Small intestine (tissue), 7 donors: ENCODE measurements at regions not wholly inside any gene's neighbourhood (a gene's known extent, or its start where the extent isn't known, plus 50 kb on each side); places are given as distances from the start of the nearest gene placed in this dataset.

ENCODE experiments used
- DNase-seq, 2 donors: peaks; one replicate each; pipeline versions ENCODE4 v3.0.0 to v3.0.0-alpha.2; 2013
- FAIRE-seq: peaks from 2 replicates; lab custom pipeline; 2012; peaks lifted over from hg19 to GRCh38; lab: Jason Lieb, UNC
- H3K27ac ChIP-seq, 3 donors: one replicate each; pipeline ENCODE4 v1.5.1; 2013; ENCODE audit warnings: low read length in 2 of 3, mild to moderate bottlenecking in 2 of 3, control low read depth in 1 of 3, inconsistent platforms in 1 of 3, low read depth in 1 of 3, moderate library complexity in 1 of 3
- H3K27me3 ChIP-seq, 3 donors: one replicate each; pipeline ENCODE4 v1.6.1; 2013; ENCODE audit warnings: low read length in 3 of 3, inconsistent platforms in 1 of 3; ENCODE audit not compliant: control insufficient read depth in 3 of 3, insufficient read depth in 3 of 3
- H3K36me3 ChIP-seq, 3 donors: one replicate each; pipeline ENCODE4 v1.6.1; 2013; ENCODE audit warnings: low read length in 3 of 3, inconsistent platforms in 1 of 3, low read depth in 1 of 3, mild to moderate bottlenecking in 1 of 3, moderate library complexity in 1 of 3; ENCODE audit not compliant: control insufficient read depth in 3 of 3, insufficient read depth in 2 of 3
- H3K4me1 ChIP-seq, 3 donors: one replicate each; pipeline ENCODE4 v1.6.1; 2013; ENCODE audit warnings: low read length in 2 of 3, inconsistent platforms in 1 of 3, low read depth in 1 of 3, mild to moderate bottlenecking in 1 of 3, moderate library complexity in 1 of 3; ENCODE audit not compliant: control insufficient read depth in 3 of 3, insufficient read depth in 2 of 3
- H3K4me3 ChIP-seq, 3 donors: one replicate each; pipeline ENCODE4 v1.5.1; 2013; ENCODE audit warnings: low read length in 3 of 3, control low read depth in 1 of 3, inconsistent platforms in 1 of 3, low read depth in 1 of 3, mild to moderate bottlenecking in 1 of 3, moderate library complexity in 1 of 3
- H3K9me3 ChIP-seq, 2 donors: one replicate each; pipeline ENCODE4 v1.6.1; 2013; ENCODE audit warnings: low read depth in 1 of 2, low read length in 1 of 2; ENCODE audit not compliant: control insufficient read depth in 2 of 2, insufficient read depth in 1 of 2
- WGBS, 3 donors: extraction: QIAGEN DNeasy Blood & Tissue Kit; methylation state at CpG; one replicate each; pipeline ENCODE4 v1.1.7; 2013; 5-methylcytosine and 5-hydroxymethylcytosine counted together
- donor health status: healthy with polysubstance abuse.
- donor health status: control.
- donor health status: control.
- donor health status: Bipolar disorder and iron deficiency.
- donor health status: healthy.

GRCh38 chr2:207240649-207241048, 74.9 kb upstream of the KLF7 start:
- no peak overlapping the region for H3K4me3 ChIP-seq
- FAIRE-seq (no peak), DNase-seq (peak in 1 of 2 donors; percentile 1)
- H3K27ac ChIP-seq: no peak overlapping the region
- H3K9me3 ChIP-seq: no peaks in the 10 kb centered on the region
- no peaks in the 10 kb centered on the region for H3K36me3 ChIP-seq
- no peaks in the 10 kb centered on the region for H3K27me3 ChIP-seq
- 67 to 80% (median 75%) methylated on average over 1 of the region's 1 CpG for WGBS, 3 donors
- H3K4me1 ChIP-seq: no peaks in the 10 kb centered on the region

GRCh38 chr2:207241198-207241597, 75.5 kb upstream of the KLF7 start:
- H3K27me3 ChIP-seq: no peaks in the 10 kb centered on the region
- H3K4me3 ChIP-seq: no peak overlapping the region
- FAIRE-seq: no peak
- H3K9me3 ChIP-seq: no peaks in the 10 kb centered on the region
- H3K36me3 ChIP-seq: no peaks in the 10 kb centered on the region
- DNase-seq: no peak
- 69 to 73% (median 71%) methylated on average over 3 of the region's 3 CpGs for WGBS, 3 donors
- no peak overlapping the region for H3K27ac ChIP-seq
- H3K4me1 ChIP-seq: no peaks in the 10 kb centered on the region

- Histone ChIP-seq H3K27me3 (no peaks in the 10 kb centered on the region), H3K4me3 (no peak overlapping the region), H3K4me1 (no peaks in the 10 kb centered on the region), H3K27ac (no peak overlapping the region), H3K9me3 (no peaks in the 10 kb centered on the region), H3K36me3 (no peaks in the 10 kb centered on the region)
- FAIRE-seq (no peak), DNase-seq (no peak)
- WGBS, 3 donors: 76 to 90% (median 78%) methylated on average over 1 of the region's 1 CpG
Measured at GRCh38 chr2:207243601-207244000, 77.9 kb upstream of the KLF7 start.

- WGBS, 3 donors: 67 to 71% (median 68%) methylated on average over 7 of the region's 7 CpGs
Measured at GRCh38 chr2:207244971-207245925, 79.5 kb upstream of the KLF7 start.

GRCh38 chr2:207248702-207249377, 83.1 kb upstream of the KLF7 start:
- Histone ChIP-seq H3K4me3 (no peak overlapping the region), H3K4me1 (no peaks in the 10 kb centered on the region), H3K9me3 (no peaks in the 10 kb centered on the region), H3K27me3 (no peaks in the 10 kb centered on the region), H3K36me3 (no peaks in the 10 kb centered on the region), H3K27ac (no peak overlapping the region)
- DNase-seq: no peak
- FAIRE-seq: no peak
- WGBS, 3 donors: 92 to 96% (median 93%) methylated on average over 4 of the region's 4 CpGs

More at GRCh38 chr2:207244971-207245925, 79.5 kb upstream of the KLF7 start:
- Histone ChIP-seq H3K4me3 (no peak overlapping the region), H3K4me1 (no peaks in the 10 kb centered on the region), H3K27me3 (no peaks in the 10 kb centered on the region), H3K27ac (no peak overlapping the region), H3K9me3 (no peaks in the 10 kb centered on the region), H3K36me3 (no peaks in the 10 kb centered on the region)
- FAIRE-seq (no peak), DNase-seq (no peak)

GRCh38 chr2:207251022-207251421, 85.3 kb upstream of the KLF7 start:
- DNase-seq: no peak
- Histone ChIP-seq H3K27me3 (peaks cover 0 to 10% (median 0%) of the 10 kb centered on the region in 3 donors), H3K36me3 (no peaks in the 10 kb centered on the region), H3K4me1 (peaks cover 0 to 5% (median 0%) of the 10 kb centered on the region in 3 donors), H3K9me3 (no peaks in the 10 kb centered on the region), H3K4me3 (no peak overlapping the region), H3K27ac (no peak overlapping the region)
- FAIRE-seq: no peak
- 85 to 95% (median 87%) methylated on average over 4 of the region's 4 CpGs for WGBS, 3 donors

GRCh38 chr2:207251573-207252192, 85.9 kb upstream of the KLF7 start:
- H3K9me3 ChIP-seq: no peaks in the 10 kb centered on the region
- WGBS, 3 donors: 78 to 85% (median 79%) methylated on average over 7 of the region's 7 CpGs
- no peak for FAIRE-seq
- DNase-seq: no peak
- peaks cover 0 to 10% (median 0%) of the 10 kb centered on the region in 3 donors for H3K27me3 ChIP-seq
- H3K27ac ChIP-seq: no peak overlapping the region
- peaks cover 0 to 5% (median 0%) of the 10 kb centered on the region in 3 donors for H3K4me1 ChIP-seq
- H3K36me3 ChIP-seq: no peaks in the 10 kb centered on the region
- no peak overlapping the region for H3K4me3 ChIP-seq

- no peak for DNase-seq
- 78 to 92% (median 79%) methylated on average over 1 of the region's 1 CpG for WGBS, 3 donors
- no peak overlapping the region for H3K27ac ChIP-seq
- H3K36me3 ChIP-seq: no peaks in the 10 kb centered on the region
- peaks cover 0 to 15% (median 0%) of the 10 kb centered on the region in 3 donors for H3K27me3 ChIP-seq
- no peak overlapping the region for H3K4me3 ChIP-seq
- no peaks in the 10 kb centered on the region for H3K9me3 ChIP-seq
- no peak for FAIRE-seq
- peaks cover 0 to 5% (median 0%) of the 10 kb centered on the region in 3 donors for H3K4me1 ChIP-seq
Measured at GRCh38 chr2:207252416-207252815, 86.7 kb upstream of the KLF7 start.
